Retinal pigment epithelial cell (primary cell): ENCODE measurements at regions not wholly inside any gene's neighbourhood (a gene's known extent, or its start where the extent isn't known, plus 50 kb on each side); places are given as distances from the start of the nearest gene placed in this dataset.

Experiments
- DNase-seq: peaks from one replicate; pipeline ENCODE4 v3.0.0-alpha.2; 2010; ENCODE audit warnings: low read depth
- H3K4me3 ChIP-seq: 2 replicates; pipeline ENCODE4 v1.5.1; 2011; ENCODE audit warnings: mild to moderate bottlenecking, low read length, control low read depth, moderate library complexity
- TF ChIP-seq, protein P1 (sequence below): conservative IDR thresholded peaks from 2 replicates; pipeline ENCODE4 v1.5.1; 2011; ENCODE audit warnings: low read depth, low read length, control low read depth, inconsistent platforms

DNA sequence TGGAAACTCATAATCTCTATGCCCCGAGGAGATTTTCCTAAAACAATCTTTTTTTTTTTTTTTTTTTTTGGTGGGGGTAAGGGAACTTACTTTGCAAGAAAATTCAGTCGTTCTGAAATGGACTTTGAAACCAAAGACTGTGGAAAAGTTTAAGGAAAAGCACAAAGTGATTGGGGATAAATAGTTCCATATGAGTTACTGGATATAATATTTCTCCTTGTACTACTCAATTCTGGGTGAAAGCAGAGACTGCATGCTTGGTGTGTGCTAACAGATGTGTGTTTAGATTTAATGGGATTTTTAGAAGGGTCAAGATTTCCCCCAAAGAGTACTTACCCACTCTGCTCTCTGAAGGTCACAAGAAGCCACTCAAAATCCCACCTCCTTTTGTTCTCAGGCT is 204.9 kb upstream of the USP24 start:
- no peak for DNase-seq
- TF ChIP-seq, protein P1, sequence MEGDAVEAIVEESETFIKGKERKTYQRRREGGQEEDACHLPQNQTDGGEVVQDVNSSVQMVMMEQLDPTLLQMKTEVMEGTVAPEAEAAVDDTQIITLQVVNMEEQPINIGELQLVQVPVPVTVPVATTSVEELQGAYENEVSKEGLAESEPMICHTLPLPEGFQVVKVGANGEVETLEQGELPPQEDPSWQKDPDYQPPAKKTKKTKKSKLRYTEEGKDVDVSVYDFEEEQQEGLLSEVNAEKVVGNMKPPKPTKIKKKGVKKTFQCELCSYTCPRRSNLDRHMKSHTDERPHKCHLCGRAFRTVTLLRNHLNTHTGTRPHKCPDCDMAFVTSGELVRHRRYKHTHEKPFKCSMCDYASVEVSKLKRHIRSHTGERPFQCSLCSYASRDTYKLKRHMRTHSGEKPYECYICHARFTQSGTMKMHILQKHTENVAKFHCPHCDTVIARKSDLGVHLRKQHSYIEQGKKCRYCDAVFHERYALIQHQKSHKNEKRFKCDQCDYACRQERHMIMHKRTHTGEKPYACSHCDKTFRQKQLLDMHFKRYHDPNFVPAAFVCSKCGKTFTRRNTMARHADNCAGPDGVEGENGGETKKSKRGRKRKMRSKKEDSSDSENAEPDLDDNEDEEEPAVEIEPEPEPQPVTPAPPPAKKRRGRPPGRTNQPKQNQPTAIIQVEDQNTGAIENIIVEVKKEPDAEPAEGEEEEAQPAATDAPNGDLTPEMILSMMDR, result no peak

DNA sequence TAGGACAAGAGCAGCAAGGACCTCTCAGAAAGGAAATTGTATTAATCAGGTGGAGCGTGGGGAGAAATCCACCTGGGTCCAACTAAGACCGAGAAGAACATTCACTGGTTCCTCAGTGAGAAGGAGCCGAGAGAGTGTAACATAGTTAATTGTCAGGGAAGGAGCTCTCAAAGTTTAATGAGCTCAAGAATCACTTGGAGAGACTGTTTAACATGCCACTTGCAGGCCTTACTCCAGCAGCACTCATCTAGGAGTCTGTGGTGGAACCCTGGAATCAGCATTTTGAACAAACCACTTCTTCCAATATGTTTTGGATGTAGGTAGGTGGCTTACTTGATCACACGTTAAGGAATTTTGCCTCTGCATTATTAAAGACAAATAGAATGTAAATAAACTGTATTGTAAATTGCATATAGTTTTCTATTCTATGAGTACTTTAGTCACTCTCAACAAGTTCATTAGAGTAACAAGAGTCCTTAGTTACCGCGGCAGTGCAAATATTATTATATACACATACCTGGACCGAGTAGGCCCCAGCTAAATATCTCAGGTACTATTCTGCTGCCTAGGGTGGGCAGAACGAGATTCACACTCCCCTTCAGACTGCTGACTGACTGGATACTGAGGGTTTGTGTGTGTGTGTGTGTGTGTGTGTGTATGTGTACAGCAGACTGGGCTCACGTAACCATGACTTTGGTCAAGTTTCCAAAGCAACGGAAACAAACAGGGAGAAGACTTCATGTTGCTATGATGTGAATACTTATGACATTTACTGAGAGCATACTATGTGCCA is 203.2 kb upstream of the USP24 start:
- no peak overlapping the region for H3K4me3 ChIP-seq
- no peak for DNase-seq
- TF ChIP-seq, protein P1, result no peak

More for the DNA sequence above, 204.9 kb upstream of the USP24 start:
- H3K4me3 ChIP-seq, result no peak overlapping the region

DNA sequence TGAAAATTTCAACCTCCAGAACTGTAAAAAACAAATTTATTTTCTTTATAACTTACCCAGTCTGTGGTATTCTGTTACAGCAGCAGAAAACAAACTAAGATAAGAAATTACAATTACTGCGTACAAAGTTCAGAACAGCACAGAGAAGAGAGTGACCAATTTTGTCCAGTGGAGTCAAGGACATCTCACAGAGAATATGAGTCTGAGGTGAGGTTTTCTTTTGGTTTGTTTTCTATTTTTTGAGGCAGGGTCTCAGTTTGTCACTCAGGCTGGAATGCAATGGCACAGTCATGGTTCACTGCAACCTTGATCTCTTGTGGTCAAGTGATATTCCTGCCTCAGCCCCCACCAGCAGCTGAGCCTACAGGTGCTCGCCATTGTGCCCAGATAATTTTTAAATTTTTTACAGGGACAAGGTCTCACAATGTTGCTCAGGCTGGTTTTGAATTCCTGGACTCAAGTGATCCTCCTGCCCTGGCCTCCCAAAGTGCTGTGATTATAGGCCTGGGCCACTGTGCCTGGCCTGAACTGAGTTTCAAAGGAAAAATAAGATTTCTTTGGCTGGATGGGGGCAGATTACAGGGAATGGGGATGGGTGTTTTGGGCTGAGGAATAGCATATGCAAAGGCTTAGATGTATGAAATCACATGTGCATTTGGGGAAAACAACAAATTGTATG is 201.1 kb upstream of the USP24 start:
- H3K4me3 ChIP-seq, result no peak overlapping the region
- TF ChIP-seq, protein P1, result no peak
- DNase-seq, result no peak

DNA sequence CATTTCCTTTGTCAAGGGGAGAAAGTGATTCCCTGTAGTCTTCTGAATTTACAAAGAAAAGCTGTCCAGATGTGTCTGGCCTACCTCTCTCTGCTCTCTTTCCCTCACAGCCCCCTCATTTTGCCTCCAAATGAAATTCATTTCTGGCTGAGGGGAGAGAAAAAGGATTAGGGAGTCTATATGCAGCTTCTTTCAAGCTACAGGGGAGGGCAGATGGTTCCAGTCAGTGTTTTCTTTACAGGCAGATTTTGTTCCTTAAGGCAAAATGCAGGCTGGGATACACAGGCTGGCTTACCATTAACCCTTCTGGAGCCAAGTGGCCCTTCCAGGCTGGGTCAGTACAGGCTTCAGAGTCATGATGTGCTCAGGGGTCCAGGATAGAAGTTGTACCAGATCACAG is 198.1 kb upstream of the USP24 start:
- TF ChIP-seq, protein P1, result no peak
- DNase-seq, result no peak
- no peak overlapping the region for H3K4me3 ChIP-seq

DNA sequence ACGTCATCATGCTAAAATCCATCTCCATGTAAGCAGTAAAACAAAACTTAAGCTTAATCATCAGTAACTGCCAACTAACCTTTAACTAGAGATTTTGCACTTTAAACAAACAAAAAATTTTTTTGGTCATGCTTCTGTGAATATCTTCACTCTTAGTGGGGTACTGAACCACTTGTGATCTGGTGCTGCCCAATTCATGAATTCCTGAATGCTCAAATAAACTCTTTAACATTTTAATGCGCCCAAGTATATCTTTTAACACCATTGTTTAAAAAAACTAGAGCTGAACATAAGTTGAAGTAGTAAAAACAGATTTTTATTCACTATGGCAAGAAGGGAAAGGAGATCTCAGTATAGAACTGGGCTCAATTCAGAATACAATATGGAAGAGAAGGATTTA is 196.9 kb upstream of the USP24 start:
- TF ChIP-seq, protein P1, result no peak
- no peak overlapping the region for H3K4me3 ChIP-seq

DNA sequence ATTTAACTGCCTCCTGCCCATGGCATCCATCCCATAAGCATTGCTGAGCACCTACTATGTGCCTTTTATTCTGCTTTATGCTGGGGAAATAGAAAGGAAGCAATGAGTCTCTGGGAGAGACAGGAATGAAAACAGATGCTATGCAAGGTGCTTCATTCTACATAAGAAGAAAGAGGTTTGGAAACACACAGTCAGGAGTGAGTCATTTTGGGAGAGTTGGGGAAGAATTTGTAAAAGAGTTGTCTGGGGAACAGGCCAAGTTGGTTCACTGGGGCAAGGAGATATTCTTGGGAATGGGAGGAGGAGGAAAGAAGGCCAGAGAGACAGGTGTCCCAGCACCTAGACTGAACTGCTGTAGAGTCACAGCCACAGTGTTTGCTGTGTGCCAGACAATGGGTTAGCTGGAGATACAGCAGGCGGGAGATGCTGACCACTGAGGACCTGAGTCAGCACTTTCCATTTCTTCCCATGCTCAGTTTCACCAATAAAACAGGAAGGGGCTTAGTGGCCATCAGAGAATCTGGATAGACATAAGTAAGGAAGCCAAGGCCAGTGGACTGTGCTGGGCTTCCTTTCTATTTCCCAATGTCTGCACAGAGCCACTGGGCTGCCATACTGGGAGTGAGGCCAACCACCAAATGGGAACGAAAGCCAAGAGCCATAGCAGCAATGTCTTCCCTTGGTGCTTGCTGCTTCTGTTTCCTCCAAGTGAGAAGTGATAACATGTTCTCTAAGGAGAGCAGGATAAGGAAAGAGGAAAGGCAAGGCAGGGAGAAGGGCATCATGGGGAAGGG is 187.7 kb upstream of the USP24 start:
- DNase-seq, result no peak
- TF ChIP-seq, protein P1, result no peak
- H3K4me3 ChIP-seq, result no peak overlapping the region

More for the DNA sequence above, 196.9 kb upstream of the USP24 start:
- no peak for DNase-seq
